MM.1S (cell line): ENCODE measurements at regions not wholly inside any gene's neighbourhood (a gene's known extent, or its start where the extent isn't known, plus 50 kb on each side); places are given as distances from the start of the nearest gene placed in this dataset.

Experiments
- EZH2 ChIP-seq: fragments of 300-600 bp; sonication (generic); optimal IDR thresholded peaks from 2 replicates; pipeline ENCODE3; 2017; ENCODE audit warnings: low read depth, mild to moderate bottlenecking, antibody characterized with exemption, low read length, mixed read lengths
- EZH2phosphoT487 ChIP-seq: fragments of 300-600 bp; sonication (generic); IDR thresholded peaks from 2 replicates; pipeline ENCODE4 v1.6.1; 2018; ENCODE audit warnings: antibody characterized with exemption, low read length
- TF ChIP-seq, protein P1 (sequence below): fragments of 300-600 bp; sonication (generic); IDR thresholded peaks from 2 replicates; pipeline ENCODE4 v1.5.1; 2016; ENCODE audit warnings: antibody characterized with exemption, low read length, mixed read lengths

DNA sequence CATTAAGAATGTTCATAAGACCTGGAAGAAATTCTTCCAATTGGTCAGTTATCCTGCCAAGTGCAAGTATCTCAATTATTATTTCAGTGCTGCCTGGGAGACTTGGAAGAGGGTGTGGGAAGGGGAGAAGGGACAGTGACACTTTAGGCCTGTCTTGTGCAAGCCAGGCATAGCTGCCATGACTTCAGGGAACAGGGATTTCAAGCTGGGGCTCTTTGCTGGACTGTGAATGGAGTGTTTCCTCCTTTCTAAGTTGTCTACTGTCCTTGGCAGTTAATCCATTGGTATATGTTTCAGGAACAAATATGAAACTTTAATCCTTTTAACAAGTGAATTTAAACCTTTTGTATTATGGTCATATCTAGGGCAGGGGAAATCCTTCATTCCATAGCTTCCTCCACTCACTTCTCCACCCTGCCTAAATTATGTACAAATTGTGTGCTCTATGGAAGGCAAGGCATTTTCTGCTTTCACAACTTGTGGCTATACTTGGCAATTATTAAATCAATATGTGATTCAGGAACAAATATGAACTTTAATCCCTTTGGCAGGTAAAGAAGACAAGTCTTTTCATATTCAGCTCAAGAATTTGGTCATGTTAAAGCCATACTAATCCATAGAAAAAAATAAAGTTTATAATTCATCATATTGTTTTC, 72.7 kb upstream of the IL33 start:
- TF ChIP-seq, protein P1, sequence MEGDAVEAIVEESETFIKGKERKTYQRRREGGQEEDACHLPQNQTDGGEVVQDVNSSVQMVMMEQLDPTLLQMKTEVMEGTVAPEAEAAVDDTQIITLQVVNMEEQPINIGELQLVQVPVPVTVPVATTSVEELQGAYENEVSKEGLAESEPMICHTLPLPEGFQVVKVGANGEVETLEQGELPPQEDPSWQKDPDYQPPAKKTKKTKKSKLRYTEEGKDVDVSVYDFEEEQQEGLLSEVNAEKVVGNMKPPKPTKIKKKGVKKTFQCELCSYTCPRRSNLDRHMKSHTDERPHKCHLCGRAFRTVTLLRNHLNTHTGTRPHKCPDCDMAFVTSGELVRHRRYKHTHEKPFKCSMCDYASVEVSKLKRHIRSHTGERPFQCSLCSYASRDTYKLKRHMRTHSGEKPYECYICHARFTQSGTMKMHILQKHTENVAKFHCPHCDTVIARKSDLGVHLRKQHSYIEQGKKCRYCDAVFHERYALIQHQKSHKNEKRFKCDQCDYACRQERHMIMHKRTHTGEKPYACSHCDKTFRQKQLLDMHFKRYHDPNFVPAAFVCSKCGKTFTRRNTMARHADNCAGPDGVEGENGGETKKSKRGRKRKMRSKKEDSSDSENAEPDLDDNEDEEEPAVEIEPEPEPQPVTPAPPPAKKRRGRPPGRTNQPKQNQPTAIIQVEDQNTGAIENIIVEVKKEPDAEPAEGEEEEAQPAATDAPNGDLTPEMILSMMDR, result no peak
- TF ChIP-seq EZH2 (no peak), EZH2phosphoT487 (no peak)
